ENCODE measurements at regions not wholly inside any gene's neighbourhood (a gene's known extent, or its start where the extent isn't known, plus 50 kb on each side); places are given as distances from the start of the nearest gene placed in this dataset.

DNA sequence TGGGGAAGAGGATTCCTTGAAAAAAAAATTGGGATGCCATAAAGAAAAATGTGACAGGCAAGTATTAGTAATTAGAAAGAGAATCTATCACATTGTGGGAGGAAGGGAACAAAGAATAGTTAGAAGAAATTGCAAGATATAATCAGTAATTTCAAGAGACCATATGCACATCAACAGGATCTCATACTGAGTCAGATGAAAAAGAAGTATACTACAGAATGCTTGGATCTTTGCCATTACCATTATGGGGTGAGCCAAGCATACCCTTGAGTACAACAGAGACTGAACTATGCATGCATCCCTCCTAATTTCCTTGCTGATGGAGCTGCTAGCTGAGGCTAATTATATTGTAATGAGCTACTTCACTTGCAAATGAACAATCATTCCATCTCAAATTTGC, 287.6 kb downstream of the PAPSS1 start:
- TF ChIP-seq, protein P1, sequence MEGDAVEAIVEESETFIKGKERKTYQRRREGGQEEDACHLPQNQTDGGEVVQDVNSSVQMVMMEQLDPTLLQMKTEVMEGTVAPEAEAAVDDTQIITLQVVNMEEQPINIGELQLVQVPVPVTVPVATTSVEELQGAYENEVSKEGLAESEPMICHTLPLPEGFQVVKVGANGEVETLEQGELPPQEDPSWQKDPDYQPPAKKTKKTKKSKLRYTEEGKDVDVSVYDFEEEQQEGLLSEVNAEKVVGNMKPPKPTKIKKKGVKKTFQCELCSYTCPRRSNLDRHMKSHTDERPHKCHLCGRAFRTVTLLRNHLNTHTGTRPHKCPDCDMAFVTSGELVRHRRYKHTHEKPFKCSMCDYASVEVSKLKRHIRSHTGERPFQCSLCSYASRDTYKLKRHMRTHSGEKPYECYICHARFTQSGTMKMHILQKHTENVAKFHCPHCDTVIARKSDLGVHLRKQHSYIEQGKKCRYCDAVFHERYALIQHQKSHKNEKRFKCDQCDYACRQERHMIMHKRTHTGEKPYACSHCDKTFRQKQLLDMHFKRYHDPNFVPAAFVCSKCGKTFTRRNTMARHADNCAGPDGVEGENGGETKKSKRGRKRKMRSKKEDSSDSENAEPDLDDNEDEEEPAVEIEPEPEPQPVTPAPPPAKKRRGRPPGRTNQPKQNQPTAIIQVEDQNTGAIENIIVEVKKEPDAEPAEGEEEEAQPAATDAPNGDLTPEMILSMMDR (conservative IDR thresholded peaks at IDR 0.05 in 1 of 2, IDR thresholded peaks at IDR 0.05 in 1 of 2; ENCODE audit: extremely low read depth in 1 of 2, insufficient read depth in 1 of 2, low read depth in 1 of 2, low read length in 2 of 2) = no peak
- no peak for TF ChIP-seq EZH2 (IDR thresholded peaks at IDR 0.05; ENCODE audit: borderline replicate concordance, low read length)

All from mammary epithelial cell (primary cell).